ENCODE measurements at regions not wholly inside any gene's neighbourhood (a gene's known extent, or its start where the extent isn't known, plus 50 kb on each side); places are given as distances from the start of the nearest gene placed in this dataset.

DNA sequence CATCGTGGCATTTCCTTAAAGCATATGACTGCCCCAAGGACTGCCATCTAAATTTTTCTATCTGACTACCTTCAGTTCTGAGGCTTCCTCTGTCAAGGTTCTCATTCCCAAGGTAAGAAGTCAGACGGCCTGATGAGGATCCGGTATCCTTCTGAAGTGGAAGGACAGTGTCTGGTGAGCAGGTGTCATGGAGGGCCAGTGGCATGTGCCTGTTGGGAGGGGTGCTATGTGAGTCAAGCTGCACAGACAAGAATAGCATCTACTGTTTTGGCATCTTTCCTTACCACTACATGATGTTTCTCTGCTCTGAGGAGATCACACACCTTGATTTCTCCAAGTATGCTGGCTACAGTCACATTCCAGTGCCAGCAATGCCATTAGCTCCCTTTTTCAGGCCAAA, 99.6 kb upstream of the RGS1 start:
- no peak for TF ChIP-seq POLR2A (IDR thresholded peaks at IDR 0.05; ENCODE audit: low read length)
- TF ChIP-seq, protein P1, sequence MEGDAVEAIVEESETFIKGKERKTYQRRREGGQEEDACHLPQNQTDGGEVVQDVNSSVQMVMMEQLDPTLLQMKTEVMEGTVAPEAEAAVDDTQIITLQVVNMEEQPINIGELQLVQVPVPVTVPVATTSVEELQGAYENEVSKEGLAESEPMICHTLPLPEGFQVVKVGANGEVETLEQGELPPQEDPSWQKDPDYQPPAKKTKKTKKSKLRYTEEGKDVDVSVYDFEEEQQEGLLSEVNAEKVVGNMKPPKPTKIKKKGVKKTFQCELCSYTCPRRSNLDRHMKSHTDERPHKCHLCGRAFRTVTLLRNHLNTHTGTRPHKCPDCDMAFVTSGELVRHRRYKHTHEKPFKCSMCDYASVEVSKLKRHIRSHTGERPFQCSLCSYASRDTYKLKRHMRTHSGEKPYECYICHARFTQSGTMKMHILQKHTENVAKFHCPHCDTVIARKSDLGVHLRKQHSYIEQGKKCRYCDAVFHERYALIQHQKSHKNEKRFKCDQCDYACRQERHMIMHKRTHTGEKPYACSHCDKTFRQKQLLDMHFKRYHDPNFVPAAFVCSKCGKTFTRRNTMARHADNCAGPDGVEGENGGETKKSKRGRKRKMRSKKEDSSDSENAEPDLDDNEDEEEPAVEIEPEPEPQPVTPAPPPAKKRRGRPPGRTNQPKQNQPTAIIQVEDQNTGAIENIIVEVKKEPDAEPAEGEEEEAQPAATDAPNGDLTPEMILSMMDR (IDR thresholded peaks at IDR 0.05) = no peak
- TF ChIP-seq, protein P2, sequence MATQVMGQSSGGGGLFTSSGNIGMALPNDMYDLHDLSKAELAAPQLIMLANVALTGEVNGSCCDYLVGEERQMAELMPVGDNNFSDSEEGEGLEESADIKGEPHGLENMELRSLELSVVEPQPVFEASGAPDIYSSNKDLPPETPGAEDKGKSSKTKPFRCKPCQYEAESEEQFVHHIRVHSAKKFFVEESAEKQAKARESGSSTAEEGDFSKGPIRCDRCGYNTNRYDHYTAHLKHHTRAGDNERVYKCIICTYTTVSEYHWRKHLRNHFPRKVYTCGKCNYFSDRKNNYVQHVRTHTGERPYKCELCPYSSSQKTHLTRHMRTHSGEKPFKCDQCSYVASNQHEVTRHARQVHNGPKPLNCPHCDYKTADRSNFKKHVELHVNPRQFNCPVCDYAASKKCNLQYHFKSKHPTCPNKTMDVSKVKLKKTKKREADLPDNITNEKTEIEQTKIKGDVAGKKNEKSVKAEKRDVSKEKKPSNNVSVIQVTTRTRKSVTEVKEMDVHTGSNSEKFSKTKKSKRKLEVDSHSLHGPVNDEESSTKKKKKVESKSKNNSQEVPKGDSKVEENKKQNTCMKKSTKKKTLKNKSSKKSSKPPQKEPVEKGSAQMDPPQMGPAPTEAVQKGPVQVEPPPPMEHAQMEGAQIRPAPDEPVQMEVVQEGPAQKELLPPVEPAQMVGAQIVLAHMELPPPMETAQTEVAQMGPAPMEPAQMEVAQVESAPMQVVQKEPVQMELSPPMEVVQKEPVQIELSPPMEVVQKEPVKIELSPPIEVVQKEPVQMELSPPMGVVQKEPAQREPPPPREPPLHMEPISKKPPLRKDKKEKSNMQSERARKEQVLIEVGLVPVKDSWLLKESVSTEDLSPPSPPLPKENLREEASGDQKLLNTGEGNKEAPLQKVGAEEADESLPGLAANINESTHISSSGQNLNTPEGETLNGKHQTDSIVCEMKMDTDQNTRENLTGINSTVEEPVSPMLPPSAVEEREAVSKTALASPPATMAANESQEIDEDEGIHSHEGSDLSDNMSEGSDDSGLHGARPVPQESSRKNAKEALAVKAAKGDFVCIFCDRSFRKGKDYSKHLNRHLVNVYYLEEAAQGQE (IDR thresholded peaks at IDR 0.05) = no peak

Data from A549 (cell line).